GM12874 (cell line): ENCODE measurements at regions not wholly inside any gene's neighbourhood (a gene's known extent, or its start where the extent isn't known, plus 50 kb on each side); places are given as distances from the start of the nearest gene placed in this dataset.
A peak's percentile ranks its signal among the peaks of the same experiment; 100 is the strongest.

Experiments used
- CTCF ChIP-seq: IDR thresholded peaks from 2 replicates; pipeline ENCODE4 v1.5.1; 2011; ENCODE audit warnings: low read depth, mild to moderate bottlenecking, control low read depth, low read length, moderate library complexity; ENCODE audit not compliant: insufficient read depth

GRCh38 chr12:124470139-124470538, 97.3 kb downstream of the NCOR2 start:
- no peak for TF ChIP-seq CTCF

- TF ChIP-seq CTCF: peak; percentile 59
Measured at GRCh38 chr12:124469193-124469888, 98.1 kb downstream of the NCOR2 start.

- TF ChIP-seq CTCF: peak; percentile 53
Measured at GRCh38 chr12:124466216-124467128, 100.9 kb downstream of the NCOR2 start.

- TF ChIP-seq CTCF: no peak
Measured at GRCh38 chr12:124465473-124465872, 101.9 kb downstream of the NCOR2 start.

GRCh38 chr12:124464830-124465229, 102.6 kb downstream of the NCOR2 start:
- TF ChIP-seq CTCF: no peak

- TF ChIP-seq CTCF: no peak
Measured at GRCh38 chr12:124464062-124464461, 103.3 kb downstream of the NCOR2 start.

GRCh38 chr12:124463341-124463921, 104.0 kb downstream of the NCOR2 start:
- TF ChIP-seq CTCF: no peak
